Lower leg skin (tissue), 3 donors: ENCODE measurements at regions not wholly inside any gene's neighbourhood (a gene's known extent, or its start where the extent isn't known, plus 50 kb on each side); places are given as distances from the start of the nearest gene placed in this dataset.

Experiments used
- CTCF ChIP-seq, 3 donors: fragments of 450-650 bp; IDR thresholded peaks; one replicate each; pipeline ENCODE4 v1.5.1; 2016; ENCODE audit warnings: antibody characterized with exemption in 3 of 3, mild to moderate bottlenecking in 3 of 3, moderate library complexity in 2 of 3
- POLR2A ChIP-seq, 2 donors: fragments of 450-650 bp; IDR thresholded peaks; one replicate each; pipeline ENCODE4 v1.6.1; 2016 to 2017; ENCODE audit warnings: antibody characterized with exemption in 2 of 2, mild to moderate bottlenecking in 1 of 2, moderate library complexity in 1 of 2

- no peak for TF ChIP-seq CTCF (IDR thresholded peaks at IDR 0.05)
- TF ChIP-seq POLR2A (IDR thresholded peaks at IDR 0.05): no peak
Measured at GRCh38 chr13:79815041-79815440, 334.1 kb downstream of the NDFIP2 start.
